GM23338 (cell line): ENCODE measurements at regions not wholly inside any gene's neighbourhood (a gene's known extent, or its start where the extent isn't known, plus 50 kb on each side); places are given as distances from the start of the nearest gene placed in this dataset.

ENCODE experiments used
- ATAC-seq: fragments of 200-7000 bp; cut with Tn5 transposase; 3 replicates; pipeline ENCODE4 v1.9.1; 2020
- DNase-seq: peaks from one replicate; pipeline ENCODE4 v3.0.0-alpha.2; 2015; ENCODE audit warnings: low spot score
- H2AFZ ChIP-seq: fragments of 200-600 bp; sonication (generic); 2 replicates; pipeline ENCODE4 v1.8.0; 2016; ENCODE audit warnings: antibody characterized with exemption, mild to moderate bottlenecking, moderate library complexity
- H3F3A ChIP-seq: fragments of 200-600 bp; sonication (generic); replicated peaks from 2 replicates; pipeline ENCODE4 v1.8.0; 2017; ENCODE audit warnings: antibody characterized with exemption, mixed run types, low read depth
- H3K27ac ChIP-seq: fragments of 200-600 bp; sonication (generic); 2 replicates; pipeline ENCODE4 v1.6.1; 2016; ENCODE audit warnings: low read depth
- H3K27me3 ChIP-seq: fragments of 200-600 bp; sonication (generic); 2 replicates; pipeline ENCODE4 v1.8.0; 2016; ENCODE audit warnings: mild to moderate bottlenecking, mixed run types, moderate library complexity; ENCODE audit not compliant: insufficient read depth
- H3K36me3 ChIP-seq: fragments of 200-600 bp; sonication (generic); 2 replicates; pipeline ENCODE4 v1.8.0; 2016; ENCODE audit warnings: mild to moderate bottlenecking; ENCODE audit not compliant: insufficient read depth
- H3K4me1 ChIP-seq: fragments of 200-600 bp; sonication (generic); 2 replicates; pipeline ENCODE4 v1.8.0; 2016; ENCODE audit warnings: mild to moderate bottlenecking, moderate library complexity; ENCODE audit not compliant: insufficient read depth
- H3K4me2 ChIP-seq: fragments of 200-600 bp; sonication (generic); 2 replicates; pipeline ENCODE4 v1.7.1; 2017; ENCODE audit warnings: mixed run types
- H3K4me3 ChIP-seq: fragments of 200-600 bp; sonication (generic); 2 replicates; pipeline ENCODE4 v1.6.1; 2016; ENCODE audit warnings: mixed run types
- H3K79me2 ChIP-seq: fragments of 200-600 bp; sonication (generic); replicated peaks from 2 replicates; pipeline ENCODE4 v1.8.0; 2017; ENCODE audit warnings: mild to moderate bottlenecking; ENCODE audit not compliant: insufficient read depth
- H3K9me2 ChIP-seq: fragments of 200-600 bp; sonication (generic); 2 replicates; pipeline ENCODE4 v1.8.0; 2017; ENCODE audit not compliant: insufficient read depth
- H4K20me1 ChIP-seq: fragments of 200-600 bp; sonication (generic); replicated peaks from 2 replicates; pipeline ENCODE4 v1.8.0; 2017; ENCODE audit warnings: mild to moderate bottlenecking; ENCODE audit not compliant: insufficient read depth
- H3K27ac Mint-ChIP-seq: 2 replicates; pipeline ENCODE4 v1.8.0; 2020; ENCODE audit warnings: inconsistent platforms, mild to moderate bottlenecking, moderate library complexity, mixed read lengths
- H3K27me3 Mint-ChIP-seq: 3 replicates; pipeline ENCODE4 v1.8.0; 2022; ENCODE audit warnings: low read depth, mild to moderate bottlenecking, moderate library complexity, mixed read lengths, inconsistent platforms; ENCODE audit not compliant: insufficient read depth, poor library complexity
- H3K36me3 Mint-ChIP-seq: 3 replicates; pipeline ENCODE4 v1.8.0; 2021; ENCODE audit warnings: low read depth, mild to moderate bottlenecking, inconsistent platforms, moderate library complexity, mixed read lengths
- H3K4me1 Mint-ChIP-seq: 3 replicates; pipeline ENCODE4 v1.8.0; 2020; ENCODE audit warnings: mild to moderate bottlenecking, inconsistent platforms, mixed read lengths
- H3K4me3 Mint-ChIP-seq: 3 replicates; pipeline ENCODE4 v1.8.0; 2021; ENCODE audit warnings: moderate library complexity, mild to moderate bottlenecking, inconsistent platforms, mixed read lengths
- H3K9me3 Mint-ChIP-seq: 3 replicates; pipeline ENCODE4 v1.8.0; 2020; ENCODE audit warnings: moderate library complexity, mild to moderate bottlenecking, inconsistent platforms, mixed read lengths
- ETS1 ChIP-seq: IDR thresholded peaks from 2 replicates; pipeline ENCODE4 v1.6.1; 2016; ENCODE audit warnings: antibody characterized with exemption
- EZH2 ChIP-seq: fragments of 200-600 bp; sonication (generic); IDR thresholded peaks from one replicate; pipeline ENCODE4 v1.8.0; 2017; ENCODE audit warnings: antibody characterized with exemption, mild to moderate bottlenecking, low read depth; ENCODE audit not compliant: unreplicated experiment
- EZH2phosphoT487 ChIP-seq: fragments of 200-600 bp; sonication (generic); IDR thresholded peaks from one replicate; pipeline ENCODE4 v1.8.1; 2018; ENCODE audit warnings: antibody characterized with exemption; ENCODE audit not compliant: unreplicated experiment
- JUNB ChIP-seq: IDR thresholded peaks from one replicate; pipeline ENCODE4 v1.6.1; 2016; ENCODE audit warnings: antibody characterized with exemption; ENCODE audit not compliant: unreplicated experiment
- NANOG ChIP-seq: IDR thresholded peaks from 2 replicates; pipeline ENCODE4 v1.6.1; 2016; ENCODE audit warnings: antibody characterized with exemption, borderline replicate concordance
- POLR2AphosphoS5 ChIP-seq: IDR thresholded peaks from 2 replicates; pipeline ENCODE4 v1.6.1; 2016; ENCODE audit warnings: antibody characterized with exemption, low read depth
- REST ChIP-seq: IDR thresholded peaks from one replicate; pipeline ENCODE4 v1.6.1; 2018; ENCODE audit warnings: antibody characterized with exemption; ENCODE audit not compliant: unreplicated experiment
- STAT1 ChIP-seq: IDR thresholded peaks from one replicate; pipeline ENCODE4 v1.6.1; 2016; ENCODE audit warnings: antibody characterized with exemption; ENCODE audit not compliant: unreplicated experiment
- ZNF114 ChIP-seq: fragments of 250-450 bp; sonication (Bioruptor Pico); IDR thresholded peaks from 2 replicates; pipeline ENCODE4 v1.5.0; 2020; ENCODE audit warnings: mild to moderate bottlenecking, moderate library complexity
- ZNF331 ChIP-seq: fragments of 250-450 bp; sonication (Bioruptor Pico); IDR thresholded peaks from 2 replicates; pipeline ENCODE4 v1.5.0; 2020; ENCODE audit warnings: low read depth, mild to moderate bottlenecking, moderate library complexity
- ZNF462 ChIP-seq: fragments of 250-450 bp; sonication (Bioruptor Pico); IDR thresholded peaks from 2 replicates; pipeline ENCODE4 v1.5.0; 2020; ENCODE audit warnings: mild to moderate bottlenecking, moderate library complexity

- no peak for TF ChIP-seq ZNF462 (CRISPR knock-in tag)
- no peak for TF ChIP-seq ZNF331 (CRISPR knock-in tag)
- no peak for TF ChIP-seq JUNB
- no peak for TF ChIP-seq POLR2AphosphoS5
- TF ChIP-seq STAT1: no peak
- no peak for TF ChIP-seq ETS1
- TF ChIP-seq NANOG: no peak
- TF ChIP-seq EZH2phosphoT487: no peak
Observed at GRCh38 chr17:14547556-14547955, 246.7 kb downstream of the HS3ST3B1 start (continued).

GRCh38 chr17:14547016-14547415 is 246.1 kb downstream of the HS3ST3B1 start:
- Mint-ChIP-seq H3K4me3 (no peak overlapping the region), H3K4me1 (peaks cover 2% of the 10 kb centered on the region; the same call in 1 of the 3 replicates), H3K9me3 (peaks cover 5% of the 10 kb centered on the region; the same call in 1 of the 3 replicates), H3K36me3 (peaks cover 5% of the 10 kb centered on the region; the same call in 2 of the 3 replicates), H3K27me3 (peaks cover 3% of the 10 kb centered on the region), H3K27ac (no peak overlapping the region)
- H3K4me1 ChIP-seq: no peaks in the 10 kb centered on the region
- DNase-seq (no peak), ATAC-seq (no peak)
- no peaks in the 10 kb centered on the region for H3K9me2 ChIP-seq
- no peaks in the 10 kb centered on the region for H3K36me3 ChIP-seq
- no peaks in the 10 kb centered on the region for H3K79me2 ChIP-seq
- no peak overlapping the region for H3K4me3 ChIP-seq
- no peak overlapping the region for H2AFZ ChIP-seq
- no peaks in the 10 kb centered on the region for H3F3A ChIP-seq
- no peaks in the 10 kb centered on the region for H3K27me3 ChIP-seq
- H3K27ac ChIP-seq: no peak overlapping the region
- H4K20me1 ChIP-seq: no peaks in the 10 kb centered on the region
- no peak overlapping the region for H3K4me2 ChIP-seq
- TF ChIP-seq ETS1 (no peak), POLR2AphosphoS5 (no peak), ZNF114 (no peak), STAT1 (no peak), EZH2 (no peak), REST (no peak), NANOG (no peak), ZNF331 (CRISPR knock-in tag) (no peak)
